COLO668 (cell line): ENCODE measurements at regions not wholly inside any gene's neighbourhood (a gene's known extent, or its start where the extent isn't known, plus 50 kb on each side); places are given as distances from the start of the nearest gene placed in this dataset.
A peak's percentile ranks its signal among the peaks of the same experiment; 100 is the strongest.
"Not testable (repeated sequence)": the region's sequence is repeated elsewhere in the genome, so short reads cannot be mapped to it uniquely, and the experiment has no call there.

Experiments
- DNase-seq: peaks from one replicate; lab custom pipeline; 2025; ENCODE audit not compliant: unreplicated experiment; lab: John Stamatoyannopoulos, UW

DNA sequence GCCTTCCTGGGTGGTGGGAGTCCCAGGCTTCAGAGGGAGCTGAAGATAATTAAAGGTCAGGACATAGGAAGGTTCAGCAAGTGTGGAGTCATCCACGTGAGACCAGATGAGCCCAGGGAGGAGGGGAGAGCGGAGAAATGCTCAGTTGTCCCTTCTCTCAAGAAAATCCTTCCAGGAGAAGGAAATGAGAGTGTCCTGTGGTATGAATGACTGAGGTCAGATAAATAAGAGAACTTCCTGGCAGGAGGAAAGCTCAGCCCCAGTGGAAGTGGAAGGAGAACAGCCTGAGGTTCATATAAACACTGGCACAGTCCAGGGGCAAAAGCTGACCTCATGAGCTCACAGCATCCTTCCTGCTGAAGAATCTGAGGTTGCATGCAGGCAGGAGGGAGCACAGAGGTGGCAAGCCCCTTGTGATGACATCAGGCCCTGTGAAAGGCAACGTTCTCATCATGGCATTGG, 97.6 kb downstream of the NAV1 start:
- no peak for DNase-seq

DNA sequence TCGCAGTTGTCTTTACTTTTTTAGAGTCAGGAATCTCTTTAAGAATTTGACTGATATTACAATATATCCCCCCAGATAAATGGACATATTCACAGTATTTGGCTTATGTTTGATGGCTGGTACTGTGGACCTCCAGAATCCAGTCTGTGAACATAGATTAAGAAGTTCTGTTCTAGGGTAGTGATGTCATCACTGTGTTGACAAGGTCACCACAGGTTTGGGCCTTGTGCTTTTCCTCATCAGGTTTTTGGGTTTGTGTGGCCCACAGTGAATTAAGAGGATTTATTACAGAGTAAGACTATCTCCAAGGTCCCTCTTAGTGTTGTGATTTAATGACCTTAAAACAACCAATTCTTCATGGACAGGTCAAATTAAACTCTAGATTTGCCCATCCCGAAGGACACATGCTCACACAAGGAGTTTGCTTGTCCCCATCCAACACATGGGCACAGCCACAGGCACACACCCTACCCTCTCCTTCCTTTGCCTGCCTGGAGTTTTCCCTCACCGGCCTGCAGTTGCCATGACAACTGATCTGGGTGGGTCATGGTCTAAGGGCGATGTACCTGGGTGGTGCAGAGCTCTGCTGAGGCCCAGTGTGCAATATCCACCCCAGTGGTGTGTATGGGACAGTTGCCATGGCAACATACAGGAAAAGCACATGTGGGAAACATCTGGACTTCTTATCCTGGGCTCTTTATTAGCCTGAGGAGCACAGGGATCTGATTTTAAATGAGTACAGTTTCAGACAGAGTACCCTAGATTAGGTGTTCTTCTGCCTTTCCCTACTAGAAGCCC, 98.6 kb downstream of the NAV1 start:
- DNase-seq, result no peak

DNA sequence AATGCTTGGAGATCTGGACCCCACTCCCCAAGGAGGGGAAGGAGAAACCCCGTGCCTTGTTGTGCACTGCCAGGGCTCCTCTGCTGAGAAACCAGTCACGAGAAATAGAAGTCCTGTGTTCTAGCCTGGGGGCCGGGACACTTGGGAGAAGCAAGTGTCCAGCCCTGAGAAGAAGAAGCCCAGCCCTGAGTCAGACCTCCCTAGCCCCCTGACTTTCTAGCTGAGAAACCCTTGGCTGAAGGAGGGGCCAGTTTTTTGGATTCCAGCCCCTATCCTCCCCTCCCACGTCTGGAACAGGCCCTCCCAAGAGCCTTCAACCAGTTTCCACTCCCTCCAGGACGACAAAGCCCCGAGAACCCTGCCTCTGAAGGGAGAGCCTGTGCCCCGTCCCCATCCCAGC, 100.5 kb downstream of the NAV1 start:
- DNase-seq, result no peak

DNA sequence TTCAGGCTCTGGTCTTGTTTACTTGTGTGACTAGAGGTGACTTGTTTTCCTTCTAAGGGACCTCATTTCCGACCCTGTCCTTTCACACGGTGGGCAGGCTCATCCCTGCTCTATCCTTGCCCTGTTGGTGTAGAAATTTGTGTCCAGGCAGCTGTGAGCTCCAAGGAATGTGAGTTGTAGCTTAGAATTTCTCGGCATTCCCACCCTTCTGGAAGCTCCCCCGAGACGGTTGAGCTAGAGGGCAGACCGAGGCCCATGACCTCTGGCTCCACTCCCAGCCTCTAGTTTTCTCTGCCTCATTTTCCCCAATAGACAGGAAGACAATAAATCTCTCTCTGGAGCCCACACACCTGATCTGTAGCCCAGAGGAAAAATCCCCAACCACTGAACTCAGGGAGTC, 100.9 kb downstream of the NAV1 start:
- DNase-seq, result no peak

DNA sequence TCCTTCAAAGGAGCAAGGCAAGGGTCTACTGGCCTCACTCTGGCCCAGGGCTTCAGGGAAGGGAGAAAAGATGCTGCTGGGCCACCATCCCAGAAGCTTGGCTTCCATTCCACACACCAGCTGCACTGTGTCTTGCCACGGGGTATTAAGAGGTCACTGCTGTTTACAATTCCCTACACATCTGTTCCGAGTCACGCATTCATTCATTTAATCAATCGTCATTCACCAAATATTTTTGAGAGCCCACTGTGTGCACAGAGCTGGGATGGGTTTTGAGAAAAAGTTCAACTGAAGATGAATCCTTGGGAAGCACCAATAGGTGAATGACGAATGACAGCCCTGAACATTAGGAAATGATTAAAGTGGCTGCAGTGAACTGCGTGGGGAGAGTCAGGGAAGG, 101.7 kb downstream of the NAV1 start:
- no peak for DNase-seq

DNA sequence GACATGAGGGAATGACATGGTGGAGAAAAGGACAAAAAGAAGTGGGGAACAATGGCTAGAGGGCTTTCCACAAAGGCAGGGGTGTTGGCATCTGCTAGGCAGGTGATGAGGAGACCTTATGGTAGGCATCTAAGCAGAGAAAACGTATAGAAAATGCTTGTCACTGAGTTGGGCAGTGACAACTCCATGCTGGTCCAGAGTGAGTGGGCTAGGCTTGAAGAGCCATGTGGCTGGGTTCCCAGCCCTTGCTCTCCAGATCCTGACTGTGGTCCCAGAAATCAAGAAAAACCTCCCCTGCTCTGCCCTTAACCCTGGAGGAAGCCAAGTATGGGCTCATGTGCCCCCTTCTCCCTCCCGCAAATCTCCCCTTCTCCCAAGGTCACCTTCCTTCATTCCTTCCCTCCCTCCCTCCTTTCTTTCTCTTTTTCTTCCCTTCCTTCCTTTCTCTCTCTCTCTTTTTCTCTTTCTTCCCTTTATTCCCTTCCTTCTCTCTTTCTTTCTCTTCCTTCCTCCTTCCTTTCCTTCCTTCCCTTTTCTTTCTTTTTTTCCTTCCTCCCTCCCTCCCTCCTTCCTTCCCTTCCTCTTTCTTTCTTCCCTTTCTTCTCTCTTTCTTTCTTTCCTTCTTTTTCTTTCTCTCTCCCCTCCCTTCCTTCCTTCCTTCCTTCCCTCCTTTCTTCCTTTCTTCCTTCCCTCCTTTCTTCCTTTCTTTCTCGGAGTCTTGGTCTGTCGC, 102.8 kb downstream of the NAV1 start:
- no peak for DNase-seq

DNA sequence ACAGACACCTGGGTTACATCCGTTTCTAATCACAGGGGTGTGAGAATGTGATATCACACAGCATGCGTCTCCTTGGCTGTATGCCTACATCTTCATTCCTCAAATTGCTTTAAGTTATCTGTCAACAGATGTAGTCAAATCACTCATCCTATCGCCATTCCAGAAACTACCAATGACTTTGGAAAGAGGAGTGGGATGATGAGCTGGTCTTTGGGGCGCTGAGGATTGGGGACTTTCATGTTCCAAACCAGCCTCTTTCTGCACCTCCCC, 104.8 kb downstream of the NAV1 start:
- no peak for DNase-seq

DNA sequence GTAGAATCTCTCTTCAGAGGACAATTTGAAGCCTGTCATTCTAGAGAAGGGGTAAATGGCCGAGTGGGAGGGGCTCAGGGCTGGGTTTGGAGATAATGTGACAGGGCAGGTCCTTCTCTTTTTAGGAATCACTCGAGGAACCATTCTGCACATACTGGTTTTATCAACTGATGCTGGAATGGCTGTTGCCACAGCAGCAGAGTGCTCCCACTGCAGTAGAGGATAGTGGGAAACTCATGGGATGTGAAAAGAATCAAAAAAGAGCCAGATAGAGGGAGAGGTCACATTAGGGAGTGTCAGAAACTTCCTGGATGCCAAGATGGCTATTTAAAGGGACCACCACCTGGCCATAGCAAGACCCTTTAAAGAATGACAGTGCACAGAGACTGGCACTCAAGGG, 105.3 kb downstream of the NAV1 start:
- DNase-seq, result no peak

DNA sequence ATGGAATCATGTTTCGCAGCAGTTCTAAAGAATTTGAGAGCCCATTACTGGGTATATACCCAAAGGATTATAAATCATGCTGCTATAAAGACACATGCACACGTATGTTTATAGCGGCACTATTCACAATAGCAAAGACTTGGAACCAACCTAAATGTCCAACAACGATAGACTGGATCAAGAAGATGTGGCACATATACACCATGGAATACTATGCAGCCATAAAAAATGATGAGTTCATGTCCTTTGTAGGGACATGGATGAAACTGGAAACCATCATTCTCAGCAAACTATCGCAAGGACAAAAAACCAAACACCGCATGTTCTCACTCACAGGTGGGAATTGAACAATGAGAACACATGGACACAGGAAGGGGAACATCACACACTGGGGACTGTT, 106.1 kb downstream of the NAV1 start:
- DNase-seq, result not testable (repeated sequence)

DNA sequence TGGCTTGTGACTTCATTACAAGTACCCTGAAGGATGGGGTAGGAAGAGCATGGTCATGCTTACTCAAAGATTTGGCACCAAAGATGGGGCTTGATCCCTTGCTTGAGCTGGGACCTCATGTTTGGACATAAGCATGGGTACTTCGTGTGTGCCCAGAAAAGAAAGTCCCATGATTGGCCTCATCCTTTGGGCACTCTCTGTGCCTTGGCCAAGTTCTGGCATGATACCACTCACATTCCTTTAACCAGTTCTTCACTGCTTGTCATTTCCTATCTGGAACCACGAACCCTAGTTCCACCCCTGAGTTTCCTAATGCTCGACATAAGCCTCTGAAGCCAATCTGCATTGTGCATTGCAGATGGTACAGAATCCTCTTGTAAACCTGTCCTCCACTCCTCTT, 107.0 kb downstream of the NAV1 start:
- no peak for DNase-seq

DNA sequence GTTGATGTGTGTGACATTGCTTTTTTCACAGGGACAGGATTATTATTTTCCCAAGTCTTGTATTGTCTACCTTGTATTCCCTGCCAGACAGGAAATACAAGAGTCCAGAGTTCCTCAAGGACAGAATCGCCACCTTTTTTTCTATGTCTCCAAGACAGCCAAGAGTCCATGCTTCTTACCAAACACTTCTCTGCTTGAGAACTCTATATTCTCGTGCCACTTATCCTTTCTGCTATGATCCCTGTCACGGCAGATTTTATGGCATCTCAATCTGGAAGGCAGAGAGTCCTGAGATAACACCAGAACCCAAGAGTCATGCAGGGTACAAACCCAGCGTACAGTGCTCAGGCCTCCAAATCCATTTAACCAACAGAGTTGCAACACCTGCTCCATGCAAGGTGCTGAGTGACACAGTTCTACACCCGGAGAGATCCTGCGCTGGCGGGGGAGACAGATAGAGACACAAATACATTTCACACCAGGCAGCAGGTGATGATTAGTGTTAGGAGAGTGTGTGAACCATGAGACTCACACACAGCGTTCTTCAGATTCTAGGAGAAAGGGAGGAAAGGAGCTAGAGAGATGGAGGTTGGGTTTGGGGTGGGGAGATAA, 107.6 kb downstream of the NAV1 start:
- no peak for DNase-seq

DNA sequence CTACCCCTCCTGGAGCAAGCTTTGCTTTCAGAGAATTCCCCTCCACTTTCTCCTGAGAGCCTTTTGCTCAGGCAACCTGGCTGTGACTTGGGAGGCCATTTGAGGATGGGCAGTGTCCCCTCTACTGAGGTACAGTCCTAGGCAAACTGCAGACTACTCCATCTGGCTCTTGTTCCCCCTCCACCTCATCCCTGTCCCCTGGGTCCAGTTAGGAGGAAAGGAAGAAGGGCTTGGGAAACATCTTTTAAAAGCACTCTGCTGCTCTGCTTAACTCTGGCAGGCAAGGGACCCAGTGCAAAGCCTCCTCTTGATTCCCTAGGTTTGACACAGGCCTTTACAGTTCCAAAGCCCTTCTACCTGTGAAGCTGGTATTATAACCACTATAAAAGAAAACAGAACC, 108.2 kb downstream of the NAV1 start:
- DNase-seq, result no peak

DNA sequence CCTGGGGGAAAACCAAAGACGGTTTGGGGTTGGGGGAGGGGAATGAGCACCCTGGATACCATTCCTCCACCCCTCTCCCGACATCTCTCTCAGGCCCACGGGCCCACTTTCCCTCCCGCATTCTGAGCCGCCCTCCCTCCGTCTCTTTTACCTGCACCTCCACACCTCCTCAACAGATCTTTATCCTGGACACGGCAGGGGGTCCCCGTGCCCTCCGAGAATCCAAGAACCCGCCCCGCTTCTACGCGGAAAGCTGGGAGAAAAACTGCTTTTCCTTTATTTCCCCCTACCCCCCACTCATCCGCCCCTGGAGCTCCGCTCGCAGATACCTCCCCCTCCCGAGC, 108.8 kb downstream of the NAV1 start:
- no peak for DNase-seq

DNA sequence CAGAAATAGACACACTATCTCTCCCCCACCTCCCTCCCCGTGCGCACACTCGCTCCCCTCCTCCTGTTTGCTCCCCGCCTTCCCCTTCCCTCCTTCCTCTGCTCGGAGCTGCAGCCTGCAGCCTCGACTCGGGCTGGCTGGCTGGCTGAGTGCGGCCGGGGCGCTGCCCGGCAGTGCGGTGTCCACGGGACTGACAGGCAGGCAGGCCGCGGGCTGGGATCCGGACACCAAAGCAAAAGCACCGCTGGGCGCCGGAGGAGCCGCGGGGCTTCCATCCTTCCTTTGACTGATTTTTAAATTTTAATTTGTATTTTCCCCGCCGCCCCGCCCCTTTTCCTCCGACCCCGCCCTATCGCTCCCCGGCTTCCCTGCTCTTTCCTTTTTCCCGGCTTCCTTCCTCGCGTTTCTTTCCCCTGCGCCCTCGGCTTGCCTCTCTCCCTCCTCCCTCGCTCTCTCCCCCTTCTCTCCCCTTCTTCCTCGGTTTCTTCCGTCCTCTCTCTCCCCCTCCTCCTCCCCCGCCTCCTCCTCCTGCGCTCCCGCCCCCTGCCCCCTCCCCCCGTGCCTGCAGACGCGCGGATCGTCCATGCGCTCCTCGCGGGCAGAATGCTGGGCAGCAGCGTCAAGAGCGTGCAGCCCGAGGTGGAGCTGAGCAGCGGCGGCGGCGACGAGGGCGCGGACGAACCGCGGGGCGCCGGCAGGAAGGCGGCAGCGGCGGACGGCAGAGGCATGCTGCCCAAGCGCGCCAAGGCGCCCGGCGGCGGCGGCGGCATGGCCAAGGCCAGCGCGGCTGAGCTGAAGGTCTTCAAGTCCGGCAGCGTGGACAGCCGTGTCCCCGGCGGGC, 109.4 kb downstream of the NAV1 start:
- peak; percentile 77 for DNase-seq

DNA sequence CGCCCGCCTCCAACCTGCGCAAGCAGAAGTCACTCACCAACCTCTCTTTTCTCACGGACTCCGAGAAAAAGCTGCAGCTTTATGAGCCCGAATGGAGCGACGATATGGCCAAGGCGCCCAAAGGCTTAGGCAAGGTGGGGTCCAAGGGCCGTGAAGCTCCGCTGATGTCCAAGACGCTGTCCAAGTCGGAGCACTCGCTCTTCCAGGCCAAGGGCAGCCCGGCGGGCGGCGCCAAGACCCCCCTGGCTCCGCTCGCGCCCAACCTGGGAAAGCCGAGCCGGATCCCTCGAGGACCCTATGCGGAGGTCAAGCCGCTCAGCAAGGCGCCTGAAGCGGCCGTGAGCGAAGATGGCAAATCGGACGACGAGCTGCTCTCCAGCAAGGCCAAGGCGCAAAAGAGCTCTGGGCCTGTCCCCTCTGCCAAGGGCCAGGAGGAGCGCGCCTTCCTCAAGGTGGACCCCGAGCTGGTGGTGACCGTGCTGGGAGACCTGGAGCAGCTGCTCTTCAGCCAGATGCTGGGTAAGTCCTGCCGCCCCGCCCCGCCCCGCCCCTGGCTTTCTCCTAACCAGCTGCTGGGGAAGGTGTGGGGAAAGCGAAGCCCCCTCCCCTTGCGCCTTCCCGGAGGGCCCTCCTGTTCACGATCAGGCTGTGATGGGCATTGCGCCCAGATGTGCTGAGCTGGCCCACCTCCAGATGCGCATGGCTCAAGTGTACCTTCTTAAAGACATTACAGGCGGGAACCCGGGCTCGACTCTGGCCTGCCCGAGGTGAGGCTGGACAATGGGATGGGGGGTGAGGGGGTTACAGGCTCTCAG, 110.2 kb downstream of the NAV1 start:
- DNase-seq, result peak; percentile 68

DNA sequence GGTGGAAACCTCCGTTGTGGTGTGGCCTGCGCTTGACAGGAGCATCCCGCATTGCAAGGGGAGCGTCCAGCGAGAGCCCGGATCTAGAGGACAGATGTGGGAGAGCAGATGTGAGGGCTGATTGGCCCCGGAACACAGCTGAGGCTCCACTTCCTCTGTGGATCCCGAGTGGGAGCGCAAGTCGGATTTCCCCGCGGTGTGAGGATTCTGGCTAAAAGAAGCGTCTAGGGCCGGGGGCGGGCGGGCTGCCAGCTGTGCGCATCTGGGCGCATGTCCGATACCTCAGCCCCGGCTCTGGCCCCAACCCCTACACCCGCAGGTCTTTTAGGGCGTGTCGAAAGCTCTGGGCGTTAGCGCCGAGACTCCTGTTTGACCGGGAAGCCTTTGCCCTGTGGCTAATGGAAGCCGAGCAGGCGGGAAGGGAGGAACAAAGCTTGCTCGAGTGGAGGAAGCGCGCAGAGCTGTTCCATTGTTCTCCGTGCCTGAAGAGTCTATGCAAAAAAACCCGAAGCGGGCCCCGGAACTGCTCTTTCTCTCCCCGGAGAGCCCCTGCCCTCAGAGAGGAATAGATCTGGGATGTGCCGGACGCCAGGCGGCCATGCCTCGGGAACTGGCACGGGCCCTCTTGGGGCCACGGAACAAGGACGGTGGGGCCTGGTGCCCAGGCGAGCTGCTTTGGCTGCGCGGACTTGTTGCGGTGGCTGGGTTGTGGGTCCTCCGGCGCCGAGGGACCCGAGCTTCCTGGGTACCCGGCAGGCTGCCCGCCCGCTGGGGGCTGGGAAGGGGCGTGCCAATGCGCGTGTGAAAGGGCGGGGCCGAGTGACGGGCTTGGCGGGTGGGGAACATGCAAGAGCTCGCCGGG, 111.1 kb downstream of the NAV1 start:
- DNase-seq, result peak; percentile 95

DNA sequence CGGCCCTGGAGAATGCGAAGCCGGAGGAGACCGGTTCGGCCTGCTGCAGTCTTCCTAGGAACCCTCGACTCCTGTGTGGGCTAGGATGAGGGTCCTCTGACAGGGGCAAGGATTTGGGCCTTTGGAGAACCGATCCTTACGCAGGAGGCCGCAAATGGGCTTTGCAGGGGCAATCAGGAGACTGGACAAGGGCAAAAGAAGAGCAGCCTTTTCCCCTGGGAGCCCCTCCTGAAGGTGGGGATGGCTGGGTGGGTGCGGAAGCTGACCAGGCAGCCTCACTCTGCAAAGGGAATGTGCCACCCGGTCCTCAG, 111.7 kb downstream of the NAV1 start:
- DNase-seq, result no peak

DNA sequence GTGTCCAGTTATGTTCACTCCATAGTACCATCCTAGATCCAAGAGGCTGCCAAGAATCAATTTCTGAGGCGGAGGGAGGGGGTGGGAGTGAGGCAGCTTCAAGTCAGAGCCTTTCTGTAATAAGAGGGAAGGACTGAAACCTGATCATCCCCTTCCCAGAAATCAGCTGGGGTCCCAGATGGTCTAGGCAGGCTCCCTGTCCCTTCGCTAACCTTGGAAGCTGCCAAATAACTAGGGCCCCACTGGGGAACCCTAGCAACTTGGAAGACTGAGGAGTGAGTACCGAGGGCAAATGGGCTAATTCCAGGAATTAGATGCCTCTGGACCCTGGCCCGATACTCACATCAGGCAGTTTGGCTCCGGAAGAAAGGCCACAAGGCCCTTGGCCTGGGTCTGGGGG, 113.3 kb downstream of the NAV1 start:
- DNase-seq, result no peak

DNA sequence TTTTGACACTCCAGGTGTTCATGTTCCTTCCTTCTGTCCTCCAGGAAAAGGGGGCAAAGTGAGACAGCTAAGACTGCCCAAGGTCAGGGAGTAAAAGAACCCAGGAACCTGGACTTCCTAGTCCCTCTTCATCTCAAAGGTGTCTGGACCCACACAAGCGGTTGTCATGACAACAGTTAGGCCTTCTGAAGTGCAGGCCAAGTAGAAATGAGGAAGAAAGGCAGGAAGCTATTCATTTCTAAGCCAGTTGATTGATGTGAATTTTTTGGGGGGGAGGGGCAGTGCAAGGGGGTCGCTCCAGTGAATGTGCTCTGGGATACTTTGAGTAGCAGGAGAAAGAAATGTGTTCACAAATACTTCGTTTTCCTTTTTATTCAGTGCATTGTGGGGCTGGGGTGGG, 114.3 kb downstream of the NAV1 start:
- no peak for DNase-seq

DNA sequence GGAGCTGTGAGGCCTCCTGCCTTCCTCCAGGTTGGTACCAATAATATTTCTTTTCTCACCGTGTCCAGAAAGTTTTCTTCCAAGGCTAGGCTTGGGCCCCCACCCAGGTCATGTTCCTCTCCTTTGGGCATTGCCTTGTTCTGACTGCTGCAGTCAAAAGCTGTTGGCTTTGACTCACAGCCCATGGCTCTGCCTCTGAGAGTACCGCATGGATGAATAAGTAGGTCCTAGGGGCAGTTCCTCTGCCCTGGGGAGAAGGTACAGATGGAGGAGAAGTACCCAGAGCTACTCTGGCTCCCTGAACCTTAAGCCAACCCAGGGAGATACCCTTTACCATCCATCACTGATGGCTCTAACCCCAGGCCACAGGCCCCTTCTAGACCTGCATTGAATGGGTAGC, 115.0 kb downstream of the NAV1 start:
- DNase-seq, result no peak
